Fibroblast of the conjunctiva (primary cell): ENCODE measurements at regions not wholly inside any gene's neighbourhood (a gene's known extent, or its start where the extent isn't known, plus 50 kb on each side); places are given as distances from the start of the nearest gene placed in this dataset.
"Not testable (repeated sequence)": the region's sequence is repeated elsewhere in the genome, so short reads cannot be mapped to it uniquely, and the experiment has no call there.

Experiments used
- DNase-seq: peaks from one replicate; pipeline ENCODE4 v3.0.0-alpha.2; 2010; ENCODE audit warnings: low read depth

- not testable (repeated sequence) for DNase-seq
Measured at GRCh38 chr2:179385756-179386155, 121.1 kb upstream of the SESTD1 start.

- no peak for DNase-seq
Measured at GRCh38 chr2:179383975-179384374, 119.3 kb upstream of the SESTD1 start.

- DNase-seq: no peak
Measured at GRCh38 chr2:179377296-179377695, 112.7 kb upstream of the SESTD1 start.

- DNase-seq: no peak
Measured at GRCh38 chr2:179376881-179377280, 112.2 kb upstream of the SESTD1 start.

GRCh38 chr2:179373816-179374215 lies 109.2 kb upstream of the SESTD1 start:
- no peak for DNase-seq

GRCh38 chr2:179365561-179365960 lies 100.9 kb upstream of the SESTD1 start:
- not testable (repeated sequence) for DNase-seq

- DNase-seq: no peak
Measured at GRCh38 chr2:179355881-179356280, 91.2 kb upstream of the SESTD1 start.

- no peak for DNase-seq
Measured at GRCh38 chr2:179354739-179355537, 90.3 kb upstream of the SESTD1 start.

GRCh38 chr2:179354296-179354695 lies 89.7 kb upstream of the SESTD1 start:
- no peak for DNase-seq

- no peak for DNase-seq
Measured at GRCh38 chr2:179352181-179352580, 87.5 kb upstream of the SESTD1 start.

GRCh38 chr2:179351057-179351456 lies 86.4 kb upstream of the SESTD1 start:
- no peak for DNase-seq

GRCh38 chr2:179349670-179350303 lies 85.2 kb upstream of the SESTD1 start:
- no peak for DNase-seq

GRCh38 chr2:179348906-179349305 lies 84.3 kb upstream of the SESTD1 start:
- no peak for DNase-seq

GRCh38 chr2:179344970-179345369 lies 80.3 kb upstream of the SESTD1 start:
- DNase-seq: no peak

GRCh38 chr2:179344280-179344964 lies 79.8 kb upstream of the SESTD1 start:
- no peak for DNase-seq

- no peak for DNase-seq
Measured at GRCh38 chr2:179343945-179344279, 79.3 kb upstream of the SESTD1 start.

- DNase-seq: no peak
Measured at GRCh38 chr2:179341152-179341866, 76.7 kb upstream of the SESTD1 start.

GRCh38 chr2:179340678-179341077 lies 76.0 kb upstream of the SESTD1 start:
- DNase-seq: peak; percentile 56

- DNase-seq: peak; percentile 50
Measured at GRCh38 chr2:179338681-179339080, 74.0 kb upstream of the SESTD1 start.

GRCh38 chr2:179336782-179337534 lies 72.3 kb upstream of the SESTD1 start:
- peak; percentile 82 for DNase-seq

- DNase-seq: no peak
Measured at GRCh38 chr2:179335732-179336131, 71.1 kb upstream of the SESTD1 start.

- no peak for DNase-seq
Measured at GRCh38 chr2:179332903-179333302, 68.3 kb upstream of the SESTD1 start.
